ENCODE measurements at regions not wholly inside any gene's neighbourhood (a gene's known extent, or its start where the extent isn't known, plus 50 kb on each side); places are given as distances from the start of the nearest gene placed in this dataset.

DNA sequence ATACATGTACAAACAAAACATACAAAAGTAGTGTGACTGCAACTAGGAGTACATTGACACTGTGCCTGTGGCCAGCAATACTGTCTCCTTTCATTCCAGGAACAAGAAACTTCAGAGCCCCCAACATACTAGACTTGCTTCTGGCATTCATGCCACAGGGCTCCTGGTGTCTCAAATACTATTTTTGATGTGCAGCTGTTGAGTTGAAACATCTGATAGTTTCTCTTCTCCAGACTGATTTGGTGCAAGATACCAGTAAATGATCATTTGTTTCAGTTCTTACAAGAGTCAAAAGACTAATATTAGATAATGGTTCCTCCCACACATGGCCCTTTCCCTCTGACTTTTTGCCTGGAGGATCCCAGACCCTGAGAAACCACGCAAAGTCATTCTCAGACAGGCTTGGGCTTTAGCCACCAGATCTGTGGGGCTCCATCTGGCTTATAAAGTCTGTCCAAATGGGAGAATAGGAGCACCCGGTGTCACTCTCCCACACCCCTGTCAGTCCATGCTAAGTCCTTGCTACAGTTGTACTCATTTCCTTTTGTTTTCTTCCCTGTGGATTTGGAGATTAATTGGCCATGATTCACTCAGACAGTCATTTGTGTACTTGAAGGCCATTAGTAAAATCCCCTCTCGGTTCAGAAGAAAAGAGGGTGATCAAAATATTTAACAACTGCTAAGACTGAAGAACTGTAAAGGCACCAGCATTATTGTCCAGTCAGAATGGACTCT lies 163.5 kb upstream of the RUNX1 start:
- POLR2A ChIA-PET: no interaction called here
- no TSS peak for BruUV-seq (replicated peaks)
- CTCF ChIA-PET: no interaction called here
- intact Hi-C loops (cut with micrococcal nuclease): loop anchor here (10.0 kb wide), 1 partner anchor 182 kb away; no protein-coding TSS in a partner anchor
- TF ChIP-seq, protein P1, sequence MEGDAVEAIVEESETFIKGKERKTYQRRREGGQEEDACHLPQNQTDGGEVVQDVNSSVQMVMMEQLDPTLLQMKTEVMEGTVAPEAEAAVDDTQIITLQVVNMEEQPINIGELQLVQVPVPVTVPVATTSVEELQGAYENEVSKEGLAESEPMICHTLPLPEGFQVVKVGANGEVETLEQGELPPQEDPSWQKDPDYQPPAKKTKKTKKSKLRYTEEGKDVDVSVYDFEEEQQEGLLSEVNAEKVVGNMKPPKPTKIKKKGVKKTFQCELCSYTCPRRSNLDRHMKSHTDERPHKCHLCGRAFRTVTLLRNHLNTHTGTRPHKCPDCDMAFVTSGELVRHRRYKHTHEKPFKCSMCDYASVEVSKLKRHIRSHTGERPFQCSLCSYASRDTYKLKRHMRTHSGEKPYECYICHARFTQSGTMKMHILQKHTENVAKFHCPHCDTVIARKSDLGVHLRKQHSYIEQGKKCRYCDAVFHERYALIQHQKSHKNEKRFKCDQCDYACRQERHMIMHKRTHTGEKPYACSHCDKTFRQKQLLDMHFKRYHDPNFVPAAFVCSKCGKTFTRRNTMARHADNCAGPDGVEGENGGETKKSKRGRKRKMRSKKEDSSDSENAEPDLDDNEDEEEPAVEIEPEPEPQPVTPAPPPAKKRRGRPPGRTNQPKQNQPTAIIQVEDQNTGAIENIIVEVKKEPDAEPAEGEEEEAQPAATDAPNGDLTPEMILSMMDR (IDR thresholded peaks at IDR 0.05; ENCODE audit: unreplicated experiment): no peak
- DNase-seq (ENCODE audit: unreplicated experiment): no peak
- Mint-ChIP-seq H3K27ac (ENCODE audit: low read depth, unreplicated experiment) (no peak overlapping the region), H3K27me3 (ENCODE audit: insufficient read depth, unreplicated experiment) (no peaks in the 10 kb centered on the region), H3K4me1 (ENCODE audit: insufficient read depth, unreplicated experiment) (peaks cover 7% of the 10 kb centered on the region), H3K9me3 (ENCODE audit: unreplicated experiment) (no peaks in the 10 kb centered on the region), H3K36me3 (ENCODE audit: insufficient read depth, unreplicated experiment) (no peaks in the 10 kb centered on the region), H3K4me3 (ENCODE audit: unreplicated experiment) (no peak overlapping the region)

DNA sequence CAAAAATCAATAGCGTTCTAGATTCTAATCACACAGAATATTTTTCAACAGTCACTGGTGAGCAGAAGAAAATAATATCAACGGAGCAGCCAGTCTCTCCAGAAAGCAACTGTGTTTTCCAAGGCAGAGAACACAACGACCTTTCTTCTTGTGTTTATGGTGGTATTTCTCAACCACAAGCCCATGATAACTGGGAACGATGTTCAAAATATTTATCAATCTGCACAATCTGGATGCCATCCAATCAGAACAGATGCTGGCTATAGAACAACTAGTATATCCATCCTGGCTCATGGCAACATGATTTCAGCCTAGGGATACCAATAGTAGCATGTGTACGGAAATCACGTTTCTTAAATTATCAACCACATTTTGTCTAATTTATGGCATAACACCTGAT lies 162.7 kb upstream of the RUNX1 start:
- Mint-ChIP-seq H3K27me3 (ENCODE audit: insufficient read depth, unreplicated experiment) (no peaks in the 10 kb centered on the region), H3K36me3 (ENCODE audit: insufficient read depth, unreplicated experiment) (no peaks in the 10 kb centered on the region), H3K9me3 (ENCODE audit: unreplicated experiment) (no peaks in the 10 kb centered on the region), H3K27ac (ENCODE audit: low read depth, unreplicated experiment) (no peak overlapping the region), H3K4me3 (ENCODE audit: unreplicated experiment) (no peak overlapping the region), H3K4me1 (ENCODE audit: insufficient read depth, unreplicated experiment) (peaks cover 2% of the 10 kb centered on the region)
- no TSS peak for BruUV-seq (replicated peaks)
- CTCF ChIA-PET: no interaction called here
- DNase-seq (ENCODE audit: unreplicated experiment): no peak
- TF ChIP-seq, protein P1 (IDR thresholded peaks at IDR 0.05; ENCODE audit: unreplicated experiment): no peak
- POLR2A ChIA-PET: interaction anchor here (0.8 kb wide), 1 partner anchor 11 kb away, joined by 4 read pairs; no protein-coding TSS in a partner anchor
- intact Hi-C loops (cut with micrococcal nuclease): loop anchor here (10.0 kb wide), 1 partner anchor 183 kb away; no protein-coding TSS in a partner anchor

DNA sequence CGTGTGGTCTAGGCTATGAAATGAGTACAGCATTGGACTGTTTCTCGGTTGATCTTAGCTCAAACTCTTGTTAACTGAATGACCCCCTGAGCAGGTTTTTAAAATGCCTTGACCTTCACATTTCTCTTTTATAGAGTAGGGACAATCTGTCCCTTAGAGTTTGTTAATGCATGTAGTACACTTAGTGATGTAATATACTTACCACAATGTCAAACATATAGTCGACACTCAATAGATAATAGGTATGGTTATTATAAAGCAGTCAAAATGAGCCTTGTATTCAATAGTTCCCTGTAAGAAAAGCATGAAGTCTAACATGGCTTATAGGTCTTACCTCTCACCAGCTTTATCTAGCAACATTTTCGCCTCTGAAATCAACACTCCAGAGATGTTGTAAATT lies 161.0 kb upstream of the RUNX1 start:
- TF ChIP-seq, protein P1 (IDR thresholded peaks at IDR 0.05; ENCODE audit: unreplicated experiment): no peak
- ChIA-PET CTCF (interaction anchor here (1.1 kb wide), 1 partner anchor 161 kb away, joined by 4 read pairs; the partner anchor contains the start of gene RUNX1), POLR2A (no interaction called here)
- BruUV-seq (replicated peaks): no TSS peak
- no peak for DNase-seq (ENCODE audit: unreplicated experiment)
- Mint-ChIP-seq H3K27ac (ENCODE audit: low read depth, unreplicated experiment) (no peak overlapping the region), H3K36me3 (ENCODE audit: insufficient read depth, unreplicated experiment) (no peaks in the 10 kb centered on the region), H3K4me3 (ENCODE audit: unreplicated experiment) (no peak overlapping the region), H3K9me3 (ENCODE audit: unreplicated experiment) (no peaks in the 10 kb centered on the region), H3K27me3 (ENCODE audit: insufficient read depth, unreplicated experiment) (no peaks in the 10 kb centered on the region), H3K4me1 (ENCODE audit: insufficient read depth, unreplicated experiment) (peaks cover 11% of the 10 kb centered on the region)
- intact Hi-C loops (cut with micrococcal nuclease): loop anchor here (10.0 kb wide), 1 partner anchor 185 kb away; no protein-coding TSS in a partner anchor

DNA sequence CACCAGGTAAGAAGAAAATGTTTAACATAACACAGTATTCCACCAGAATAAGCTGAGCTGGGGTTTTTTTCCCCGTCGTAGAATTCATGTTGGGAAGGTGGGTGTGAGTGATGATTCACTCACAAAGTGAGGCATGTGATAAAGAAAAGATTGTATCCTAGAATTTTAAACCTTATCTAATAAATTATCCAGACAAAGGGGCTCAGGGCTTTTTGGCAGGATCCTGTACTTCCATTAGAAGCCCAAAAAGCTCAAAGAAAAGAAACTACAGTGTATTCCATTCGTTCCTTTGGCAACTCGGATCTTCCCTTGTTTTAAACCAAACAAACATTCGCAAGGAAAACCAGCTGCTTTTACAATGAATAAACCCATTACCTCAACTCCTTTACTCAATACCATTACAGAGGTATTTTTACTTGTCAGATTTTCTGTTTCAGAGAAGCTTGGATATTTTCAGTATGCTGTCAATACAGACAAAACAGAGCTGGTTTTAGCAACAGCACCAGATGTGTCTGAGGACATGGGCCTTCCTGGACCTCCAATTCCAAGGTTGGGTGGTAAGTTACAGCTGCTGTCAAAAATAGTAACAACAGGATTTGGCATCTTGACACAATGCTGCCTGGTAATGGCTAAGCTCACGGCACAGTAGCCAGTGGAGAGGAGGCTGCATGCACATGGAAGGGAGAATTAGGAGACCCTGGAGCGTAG lies 159.9 kb upstream of the RUNX1 start:
- no TSS peak for BruUV-seq (replicated peaks)
- H3K36me3 Mint-ChIP-seq (ENCODE audit: insufficient read depth, unreplicated experiment): no peaks in the 10 kb centered on the region
- H3K4me1 Mint-ChIP-seq (ENCODE audit: insufficient read depth, unreplicated experiment): peaks cover 11% of the 10 kb centered on the region
- no peak overlapping the region for H3K4me3 Mint-ChIP-seq (ENCODE audit: unreplicated experiment)
- H3K9me3 Mint-ChIP-seq (ENCODE audit: unreplicated experiment): no peaks in the 10 kb centered on the region
- ChIA-PET POLR2A (interaction anchor here (2.2 kb wide), 1 partner anchor 10 kb away, joined by 12 read pairs; no protein-coding TSS in a partner anchor), CTCF (interaction anchor here (0.7 to 1.1 kb wide), 2 partner anchors 148 to 159 kb away, joined by 3 to 4 read pairs; partner anchors contain the start of gene RUNX1)
- no peak overlapping the region for H3K27ac Mint-ChIP-seq (ENCODE audit: low read depth, unreplicated experiment)
- H3K27me3 Mint-ChIP-seq (ENCODE audit: insufficient read depth, unreplicated experiment): no peaks in the 10 kb centered on the region
- TF ChIP-seq, protein P1 (IDR thresholded peaks at IDR 0.05; ENCODE audit: unreplicated experiment): no peak
- intact Hi-C loops (cut with micrococcal nuclease): no loop called here
- no peak for DNase-seq (ENCODE audit: unreplicated experiment)

Measured in MCF 10A (cell line).